SK-N-MC (cell line): ENCODE measurements at regions not wholly inside any gene's neighbourhood (a gene's known extent, or its start where the extent isn't known, plus 50 kb on each side); places are given as distances from the start of the nearest gene placed in this dataset.

Experiments used
- EZH2 ChIP-seq: fragments of 200-600 bp; sonication (generic); IDR thresholded peaks from one replicate; pipeline ENCODE4 v1.6.1; 2017; ENCODE audit warnings: antibody characterized with exemption
- POLR2AphosphoS5 ChIP-seq: IDR thresholded peaks from 2 replicates; pipeline ENCODE4 v1.6.1; 2012; ENCODE audit warnings: mild to moderate bottlenecking, low read depth, low read length, borderline replicate concordance

GRCh38 chr3:197443506-197443905, 112.3 kb downstream of the BDH1 start:
- TF ChIP-seq EZH2, result no peak
- TF ChIP-seq POLR2AphosphoS5, result no peak
